UCSD-AML1 (cell line): ENCODE measurements at regions not wholly inside any gene's neighbourhood (a gene's known extent, or its start where the extent isn't known, plus 50 kb on each side); places are given as distances from the start of the nearest gene placed in this dataset.
A peak's percentile ranks its signal among the peaks of the same experiment; 100 is the strongest.
"Not testable (repeated sequence)": the region's sequence is repeated elsewhere in the genome, so short reads cannot be mapped to it uniquely, and the experiment has no call there.

Experiments
- DNase-seq: peaks from one replicate; lab custom pipeline; 2025; ENCODE audit not compliant: unreplicated experiment; lab: John Stamatoyannopoulos, UW

- DNase-seq: no peak
Observed at GRCh38 chr4:100340512-100341485, 150.5 kb upstream of the DDIT4L start.

GRCh38 chr4:100339870-100340269 is 149.6 kb upstream of the DDIT4L start:
- DNase-seq: no peak

- DNase-seq: not testable (repeated sequence)
Observed at GRCh38 chr4:100333491-100333890, 143.2 kb upstream of the DDIT4L start.

GRCh38 chr4:100317032-100317864 is 127.0 kb upstream of the DDIT4L start:
- no peak for DNase-seq

GRCh38 chr4:100314057-100314456 is 123.8 kb upstream of the DDIT4L start:
- no peak for DNase-seq

GRCh38 chr4:100312615-100313350 is 122.5 kb upstream of the DDIT4L start:
- no peak for DNase-seq

- DNase-seq: peak; percentile 8
Observed at GRCh38 chr4:100311181-100311580, 120.9 kb upstream of the DDIT4L start.

- DNase-seq: no peak
Observed at GRCh38 chr4:100306018-100306417, 115.8 kb upstream of the DDIT4L start.

- DNase-seq: no peak
Observed at GRCh38 chr4:100302061-100303026, 112.1 kb upstream of the DDIT4L start.

GRCh38 chr4:100299046-100299840 is 109.0 kb upstream of the DDIT4L start:
- no peak for DNase-seq

GRCh38 chr4:100295792-100296191 is 105.5 kb upstream of the DDIT4L start:
- DNase-seq: no peak

- DNase-seq: no peak
Observed at GRCh38 chr4:100294356-100294755, 104.1 kb upstream of the DDIT4L start.

- DNase-seq: no peak
Observed at GRCh38 chr4:100290585-100290984, 100.3 kb upstream of the DDIT4L start.

- no peak for DNase-seq
Observed at GRCh38 chr4:100289946-100290345, 99.7 kb upstream of the DDIT4L start.

GRCh38 chr4:100289530-100289888 is 99.2 kb upstream of the DDIT4L start:
- DNase-seq: no peak

- no peak for DNase-seq
Observed at GRCh38 chr4:100288811-100289529, 98.7 kb upstream of the DDIT4L start.

GRCh38 chr4:100288161-100288560 is 97.9 kb upstream of the DDIT4L start:
- DNase-seq: no peak

- DNase-seq: no peak
Observed at GRCh38 chr4:100287534-100287933, 97.3 kb upstream of the DDIT4L start.

- DNase-seq: no peak
Observed at GRCh38 chr4:100286636-100287035, 96.4 kb upstream of the DDIT4L start.
